HCT116 (cell line): ENCODE measurements at regions not wholly inside any gene's neighbourhood (a gene's known extent, or its start where the extent isn't known, plus 50 kb on each side); places are given as distances from the start of the nearest gene placed in this dataset.

ENCODE experiments used
- ATAC-seq: fragments of 200-7000 bp; cut with Tn5 transposase; 2 replicates; pipeline ENCODE4 v1.9.1; 2020; ENCODE audit warnings: mild to moderate bottlenecking, moderate library complexity
- BruUV-seq: library from RNA; stranded (reverse); fragments of 400-500 nt; replicated peaks from 2 replicates; lab custom pipeline; 2021; lab: Mats Ljungman, UMichigan
- CTCF ChIA-PET: fragments of 300-600 bp; sonication (Branson Sonifier 250); formaldehyde crosslinking; loops from one replicate; lab custom pipeline; 2021; ENCODE audit warnings: antibody characterized with exemption; lab: Charles Lee
- POLR2A ChIA-PET: fragments of 300-600, 350-600 bp; sonication (Branson Sonifier 250); formaldehyde crosslinking; loops from one replicate; lab custom pipeline; 2021; ENCODE audit warnings: antibody characterized with exemption; lab: Charles Lee
- RAD21 ChIA-PET, 2 experiments: fragments of 300-600 bp; sonication (Branson Sonifier 250); formaldehyde crosslinking; loops; one replicate each; lab custom pipeline; 2023; ENCODE audit warnings: low total read pairs in 2 of 2; ENCODE audit not compliant: uncharacterized antibody in 2 of 2, unreplicated experiment in 2 of 2, low non-redundant PET in 1 of 2; lab: Charles Lee
- DNase-seq: peaks from one replicate; pipeline ENCODE4 v3.0.0-alpha.2; 2010; ENCODE audit warnings: low read depth, low spot score
- H2AFZ ChIP-seq: fragments of 200-600 bp; shearing (Covaris generic), sonication (generic); 2 replicates; pipeline ENCODE4 v1.6.1; 2017; ENCODE audit warnings: low read depth, mixed run types, mixed read lengths, antibody characterized with exemption, low read length; ENCODE audit not compliant: poor library complexity, severe bottlenecking
- H3K27ac ChIP-seq: 2 replicates; pipeline ENCODE4 v1.5.1; 2012; ENCODE audit warnings: low read depth, low read length
- H3K27me3 ChIP-seq: fragments of 200-600 bp; sonication (generic); 2 replicates; pipeline ENCODE4 v1.6.1; 2016; ENCODE audit warnings: mixed run types, low read length, mixed read lengths; ENCODE audit not compliant: insufficient read depth
- H3K36me3 ChIP-seq, 2 experiments: fragments of 200-500 bp in 1 of 2; fragments of 200-600 bp in 1 of 2; sonication (Bioruptor generic) in 1 of 2; sonication (generic) in 1 of 2; 2 replicates each; pipeline versions ENCODE4 v1.5.1 to v1.6.1; 2014 to 2016; ENCODE audit warnings: low read length in 2 of 2, inconsistent platforms in 1 of 2, mixed read lengths in 1 of 2, mixed run types in 1 of 2; ENCODE audit not compliant: insufficient read depth in 2 of 2, control insufficient read depth in 1 of 2
- H3K4me1 ChIP-seq, 2 experiments: fragments of 200-600 bp in 1 of 2; sonication (generic) in 1 of 2; 2 replicates each; pipeline versions ENCODE4 v1.5.1 to v1.6.1; 2012 to 2017; ENCODE audit warnings: low read length in 2 of 2, inconsistent platforms in 1 of 2, mild to moderate bottlenecking in 1 of 2, mixed read lengths in 1 of 2, mixed run types in 1 of 2, moderate library complexity in 1 of 2; ENCODE audit not compliant: insufficient read depth in 2 of 2, control insufficient read depth in 1 of 2
- H3K4me2 ChIP-seq: fragments of 200-600 bp; sonication (generic); 2 replicates; pipeline ENCODE4 v1.6.1; 2017; ENCODE audit warnings: mixed run types, low read length, mixed read lengths
- H3K4me3 ChIP-seq, 2 experiments: fragments of 200-600 bp in 1 of 2; sonication (generic) in 1 of 2; replicated peaks in 1 of 2; 2 replicates each; pipeline ENCODE4 v1.5.1; 2011 to 2016; ENCODE audit warnings: low read length in 2 of 2, control low read depth in 1 of 2, low read depth in 1 of 2, mild to moderate bottlenecking in 1 of 2, mixed read lengths in 1 of 2, mixed run types in 1 of 2
- H3K79me2 ChIP-seq: fragments of 200-600 bp; sonication (generic); 2 replicates; pipeline ENCODE4 v1.6.1; 2017; ENCODE audit warnings: mild to moderate bottlenecking, mixed run types, low read length, moderate library complexity, mixed read lengths; ENCODE audit not compliant: insufficient read depth
- H3K9ac ChIP-seq: fragments of 200-600 bp; sonication (generic); 2 replicates; pipeline ENCODE4 v1.6.1; 2016; ENCODE audit warnings: low read length, mixed read lengths
- H3K9me2 ChIP-seq: fragments of 200-600 bp; sonication (generic), shearing (Covaris generic); 2 replicates; pipeline ENCODE4 v1.6.1; 2017; ENCODE audit warnings: mixed run types, mild to moderate bottlenecking, moderate library complexity; ENCODE audit not compliant: insufficient read depth
- H3K9me3 ChIP-seq, 2 experiments: fragments of 200-500 bp in 1 of 2; fragments of 200-600 bp in 1 of 2; sonication (Bioruptor generic) in 1 of 2; sonication (generic) in 1 of 2; 2 replicates each; pipeline ENCODE4 v1.6.1; 2014 to 2017; ENCODE audit warnings: low read length in 2 of 2, mixed read lengths in 2 of 2, inconsistent platforms in 1 of 2, low read depth in 1 of 2, mild to moderate bottlenecking in 1 of 2, mixed run types in 1 of 2, moderate library complexity in 1 of 2; ENCODE audit not compliant: control insufficient read depth in 1 of 2, insufficient read depth in 1 of 2
- H4K20me1 ChIP-seq: fragments of 200-600 bp; sonication (generic), shearing (Covaris generic); 2 replicates; pipeline ENCODE4 v1.6.1; 2017; ENCODE audit warnings: mixed run types, mild to moderate bottlenecking, moderate library complexity; ENCODE audit not compliant: insufficient read depth
- CBX3 ChIP-seq: IDR thresholded peaks from 2 replicates; pipeline ENCODE4 v1.6.1; 2012; ENCODE audit warnings: low read depth
- CEBPB ChIP-seq: IDR thresholded peaks from 2 replicates; pipeline ENCODE4 v1.6.1; 2012; ENCODE audit warnings: low read depth
- EGR1 ChIP-seq: IDR thresholded peaks from 2 replicates; pipeline ENCODE4 v1.6.1; 2012; ENCODE audit warnings: low read depth
- FOSL1 ChIP-seq: IDR thresholded peaks from 2 replicates; pipeline ENCODE4 v1.6.1; 2012; ENCODE audit warnings: low read depth
- POLR2A ChIP-seq: IDR thresholded peaks from 2 replicates; pipeline ENCODE4 v1.7.0; 2011; ENCODE audit warnings: borderline replicate concordance; ENCODE audit not compliant: insufficient read depth, insufficient read length; ENCODE audit errors: extremely low read depth
- RAD21 ChIP-seq: IDR thresholded peaks from 2 replicates; pipeline ENCODE4 v1.6.1; 2012; ENCODE audit warnings: low read depth, mild to moderate bottlenecking
- SIN3A ChIP-seq: IDR thresholded peaks from 2 replicates; pipeline ENCODE4 v1.6.1; 2012; ENCODE audit warnings: low read depth
- TCF7L2 ChIP-seq: IDR thresholded peaks from 2 replicates; pipeline ENCODE4 v1.7.0; 2011; ENCODE audit warnings: borderline replicate concordance, inconsistent platforms; ENCODE audit not compliant: insufficient read depth, insufficient read length; ENCODE audit errors: extremely low read depth
- ZBTB33 ChIP-seq: IDR thresholded peaks from 2 replicates; pipeline ENCODE4 v1.6.1; 2011; ENCODE audit warnings: mild to moderate bottlenecking, low read length, moderate library complexity; ENCODE audit not compliant: insufficient replicate concordance; ENCODE audit errors: extremely low read depth
- ZFX ChIP-seq: fragments of 450-650 bp; IDR thresholded peaks from 2 replicates; pipeline ENCODE4 v1.6.1; 2017
- intact Hi-C: fragments of 100-400 bp; cut with micrococcal nuclease; formaldehyde crosslinking; loops from 2 replicates; pipeline ENCODE4 v1.10.0; 2022
- TF ChIP-seq, protein P1 (sequence below): IDR thresholded peaks from 2 replicates; pipeline ENCODE4 v1.6.1; 2012
- TF ChIP-seq, protein P2 (sequence below), 3 experiments: fragments of 200-600 bp in 1 of 3; sonication (generic) in 1 of 3; IDR thresholded peaks in 2 of 3; conservative IDR thresholded peaks in 1 of 3; 2 replicates each; pipeline ENCODE4 v1.5.1; 2012 to 2017; ENCODE audit warnings: low read depth in 2 of 3, low read length in 2 of 3, antibody characterized with exemption in 1 of 3, borderline replicate concordance in 1 of 3, control low read depth in 1 of 3, mild to moderate bottlenecking in 1 of 3, mixed read lengths in 1 of 3, mixed run types in 1 of 3, moderate library complexity in 1 of 3; ENCODE audit not compliant: insufficient read depth in 1 of 3

DNA sequence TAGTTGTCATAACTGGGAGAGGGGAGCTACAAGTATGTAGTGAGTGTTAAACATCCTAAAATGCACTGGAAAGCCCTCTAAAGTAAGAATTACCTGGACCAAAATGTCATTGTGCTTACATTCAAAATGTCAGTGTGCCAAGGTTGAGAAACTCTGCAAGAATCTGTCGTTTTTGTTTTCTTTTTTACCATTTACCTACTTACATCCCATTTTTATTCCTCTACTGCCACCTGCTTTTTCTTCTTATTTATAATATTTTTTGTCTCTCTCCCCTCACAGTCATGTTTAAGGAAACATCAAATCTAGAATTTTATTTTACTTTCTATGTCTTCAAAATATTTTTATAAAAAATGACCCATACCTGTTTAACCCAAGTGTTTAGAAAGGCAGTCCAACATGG is 226.4 kb downstream of the PCDH17 start:
- ATAC-seq, result no peak
- no peak for TF ChIP-seq CEBPB
- TF ChIP-seq ZBTB33, result no peak
- no peak for TF ChIP-seq ZFX
- TF ChIP-seq FOSL1, result no peak
- TF ChIP-seq, protein P1, sequence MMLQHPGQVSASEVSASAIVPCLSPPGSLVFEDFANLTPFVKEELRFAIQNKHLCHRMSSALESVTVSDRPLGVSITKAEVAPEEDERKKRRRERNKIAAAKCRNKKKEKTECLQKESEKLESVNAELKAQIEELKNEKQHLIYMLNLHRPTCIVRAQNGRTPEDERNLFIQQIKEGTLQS, result no peak
- TF ChIP-seq RAD21, result no peak
- TF ChIP-seq, protein P2, sequence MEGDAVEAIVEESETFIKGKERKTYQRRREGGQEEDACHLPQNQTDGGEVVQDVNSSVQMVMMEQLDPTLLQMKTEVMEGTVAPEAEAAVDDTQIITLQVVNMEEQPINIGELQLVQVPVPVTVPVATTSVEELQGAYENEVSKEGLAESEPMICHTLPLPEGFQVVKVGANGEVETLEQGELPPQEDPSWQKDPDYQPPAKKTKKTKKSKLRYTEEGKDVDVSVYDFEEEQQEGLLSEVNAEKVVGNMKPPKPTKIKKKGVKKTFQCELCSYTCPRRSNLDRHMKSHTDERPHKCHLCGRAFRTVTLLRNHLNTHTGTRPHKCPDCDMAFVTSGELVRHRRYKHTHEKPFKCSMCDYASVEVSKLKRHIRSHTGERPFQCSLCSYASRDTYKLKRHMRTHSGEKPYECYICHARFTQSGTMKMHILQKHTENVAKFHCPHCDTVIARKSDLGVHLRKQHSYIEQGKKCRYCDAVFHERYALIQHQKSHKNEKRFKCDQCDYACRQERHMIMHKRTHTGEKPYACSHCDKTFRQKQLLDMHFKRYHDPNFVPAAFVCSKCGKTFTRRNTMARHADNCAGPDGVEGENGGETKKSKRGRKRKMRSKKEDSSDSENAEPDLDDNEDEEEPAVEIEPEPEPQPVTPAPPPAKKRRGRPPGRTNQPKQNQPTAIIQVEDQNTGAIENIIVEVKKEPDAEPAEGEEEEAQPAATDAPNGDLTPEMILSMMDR (IDR thresholded peaks at IDR 0.05 in 2 of 3, conservative IDR thresholded peaks at IDR 0.05 in 1 of 3; ENCODE audit: borderline replicate concordance in 1 of 3, insufficient read depth in 1 of 3, low read depth in 2 of 3, low read length in 2 of 3), result no peak
- no peak for TF ChIP-seq CBX3
- TF ChIP-seq POLR2A, result no peak
- no peak for TF ChIP-seq EGR1
- no peak for TF ChIP-seq TCF7L2
- no peak for TF ChIP-seq SIN3A
- TF ChIP-seq, all 23 proteins: peak for 0
- ChIA-PET CTCF (no interaction called here), POLR2A (no interaction called here), RAD21 (no interaction called here)
- BruUV-seq, result no TSS peak
- H2AFZ ChIP-seq, result no peak overlapping the region
- no peaks in the 10 kb centered on the region for H4K20me1 ChIP-seq
- H3K27ac ChIP-seq, result no peak overlapping the region
- no peak for DNase-seq
- H3K9me2 ChIP-seq, result no peaks in the 10 kb centered on the region
- H3K9me3 ChIP-seq, result peaks cover 7 to 23% of the 10 kb centered on the region in 2 experiments; a peak in 3 of 4 replicates
- H3K9ac ChIP-seq, result no peak overlapping the region
- no peak overlapping the region for H3K4me2 ChIP-seq
- no peaks in the 10 kb centered on the region for H3K4me1 ChIP-seq
- no peaks in the 10 kb centered on the region for H3K27me3 ChIP-seq
- H3K4me3 ChIP-seq, result no peak overlapping the region
- no peaks in the 10 kb centered on the region for H3K36me3 ChIP-seq
- no peaks in the 10 kb centered on the region for H3K79me2 ChIP-seq
- intact Hi-C loops, result no loop called here
